Activated CD8-positive, alpha-beta T cell treated with anti-CD3 and anti-CD28 coated beads, Interleukin-2, amount 10 ng/mL, durations not matched to agents 7 days and 5 days (primary cell): ENCODE measurements at regions not wholly inside any gene's neighbourhood (a gene's known extent, or its start where the extent isn't known, plus 50 kb on each side); places are given as distances from the start of the nearest gene placed in this dataset.

Experiments used
- ATAC-seq: fragments of 150-1000 bp; cut with Tn5 transposase; one replicate; pipeline ENCODE4 v1.10.0; 2021; ENCODE audit warnings: moderate library complexity
- CTCF ChIA-PET: fragments of 350-600 bp; sonication (Branson Sonifier 250); formaldehyde crosslinking; loops from one replicate; lab custom pipeline; 2021; ENCODE audit warnings: antibody characterized with exemption; lab: Charles Lee
- POLR2A ChIA-PET: fragments of 350-600 bp; sonication (Branson Sonifier 250); formaldehyde crosslinking; loops from one replicate; lab custom pipeline; 2021; ENCODE audit warnings: antibody characterized with exemption; lab: Charles Lee
- DNase-seq: peaks from one replicate; pipeline ENCODE4 v3.0.0-alpha.2; 2020
- H3K27ac Mint-ChIP-seq: one replicate; pipeline ENCODE4 v1.8.0; 2021; ENCODE audit warnings: mild to moderate bottlenecking, mixed read lengths
- H3K27me3 Mint-ChIP-seq: one replicate; pipeline ENCODE4 v1.8.0; 2021; ENCODE audit warnings: low read depth, mixed read lengths
- H3K36me3 Mint-ChIP-seq: one replicate; pipeline ENCODE4 v1.8.0; 2021; ENCODE audit warnings: low read depth, mixed read lengths
- H3K4me1 Mint-ChIP-seq: one replicate; pipeline ENCODE4 v1.8.0; 2021; ENCODE audit warnings: low read depth, mixed read lengths
- H3K4me3 Mint-ChIP-seq: one replicate; pipeline ENCODE4 v1.8.0; 2021; ENCODE audit warnings: mild to moderate bottlenecking, mixed read lengths
- H3K9me3 Mint-ChIP-seq: one replicate; pipeline ENCODE4 v1.8.0; 2022; ENCODE audit warnings: mixed read lengths; ENCODE audit not compliant: insufficient read depth

GRCh38 chr1:22287273-22287672 lies 144.4 kb upstream of the WNT4 start:
- no peaks in the 10 kb centered on the region for H3K9me3 Mint-ChIP-seq
- ChIA-PET CTCF (no interaction called here), POLR2A (no interaction called here)
- ATAC-seq (no peak), DNase-seq (no peak)
- H3K4me1 Mint-ChIP-seq: no peaks in the 10 kb centered on the region
- peaks cover 16% of the 10 kb centered on the region for H3K27me3 Mint-ChIP-seq
- no peak overlapping the region for H3K27ac Mint-ChIP-seq
- H3K4me3 Mint-ChIP-seq: no peak overlapping the region
- H3K36me3 Mint-ChIP-seq: no peaks in the 10 kb centered on the region

GRCh38 chr1:22287946-22288520 lies 145.1 kb upstream of the WNT4 start:
- ChIA-PET CTCF (no interaction called here), POLR2A (no interaction called here)
- H3K4me1 Mint-ChIP-seq: no peaks in the 10 kb centered on the region
- H3K36me3 Mint-ChIP-seq: no peaks in the 10 kb centered on the region
- H3K4me3 Mint-ChIP-seq: no peak overlapping the region
- no peak for ATAC-seq
- H3K27ac Mint-ChIP-seq: no peak overlapping the region
- H3K9me3 Mint-ChIP-seq: no peaks in the 10 kb centered on the region
- H3K27me3 Mint-ChIP-seq: peaks cover 13% of the 10 kb centered on the region
- DNase-seq: no peak

- DNase-seq: no peak
- Mint-ChIP-seq H3K27me3 (peaks cover 9% of the 10 kb centered on the region), H3K9me3 (no peaks in the 10 kb centered on the region), H3K36me3 (no peaks in the 10 kb centered on the region), H3K27ac (no peak overlapping the region), H3K4me3 (no peak overlapping the region), H3K4me1 (no peaks in the 10 kb centered on the region)
- ChIA-PET CTCF (no interaction called here), POLR2A (no interaction called here)
- no peak for ATAC-seq
Observed at GRCh38 chr1:22288593-22289241, 145.8 kb upstream of the WNT4 start.

GRCh38 chr1:22289307-22289995 lies 146.6 kb upstream of the WNT4 start:
- ChIA-PET POLR2A (no interaction called here), CTCF (no interaction called here)
- H3K27me3 Mint-ChIP-seq: peaks cover 7% of the 10 kb centered on the region
- no peak overlapping the region for H3K27ac Mint-ChIP-seq
- no peaks in the 10 kb centered on the region for H3K4me1 Mint-ChIP-seq
- no peak for ATAC-seq
- H3K4me3 Mint-ChIP-seq: no peak overlapping the region
- no peaks in the 10 kb centered on the region for H3K9me3 Mint-ChIP-seq
- no peak for DNase-seq
- no peaks in the 10 kb centered on the region for H3K36me3 Mint-ChIP-seq

GRCh38 chr1:22290157-22290556 lies 147.3 kb upstream of the WNT4 start:
- POLR2A ChIA-PET: no interaction called here
- DNase-seq: no peak
- CTCF ChIA-PET: no interaction called here

GRCh38 chr1:22290611-22291010 lies 147.7 kb upstream of the WNT4 start:
- H3K4me3 Mint-ChIP-seq: no peak overlapping the region
- peaks cover 9% of the 10 kb centered on the region for H3K27me3 Mint-ChIP-seq
- POLR2A ChIA-PET: no interaction called here
- CTCF ChIA-PET: no interaction called here
- DNase-seq (no peak), ATAC-seq (no peak)
- no peaks in the 10 kb centered on the region for H3K36me3 Mint-ChIP-seq
- H3K9me3 Mint-ChIP-seq: no peaks in the 10 kb centered on the region
- no peak overlapping the region for H3K27ac Mint-ChIP-seq
- no peaks in the 10 kb centered on the region for H3K4me1 Mint-ChIP-seq

More at GRCh38 chr1:22290157-22290556, 147.3 kb upstream of the WNT4 start:
- ATAC-seq: no peak
- Mint-ChIP-seq H3K27me3 (peaks cover 7% of the 10 kb centered on the region), H3K27ac (no peak overlapping the region), H3K4me3 (no peak overlapping the region), H3K9me3 (no peaks in the 10 kb centered on the region), H3K36me3 (no peaks in the 10 kb centered on the region), H3K4me1 (no peaks in the 10 kb centered on the region)

- ChIA-PET CTCF (no interaction called here), POLR2A (no interaction called here)
- Mint-ChIP-seq H3K4me1 (no peaks in the 10 kb centered on the region), H3K27me3 (peaks cover 14% of the 10 kb centered on the region), H3K27ac (no peak overlapping the region), H3K9me3 (no peaks in the 10 kb centered on the region), H3K36me3 (no peaks in the 10 kb centered on the region), H3K4me3 (no peak overlapping the region)
- ATAC-seq (no peak), DNase-seq (no peak)
Observed at GRCh38 chr1:22291057-22291456, 148.2 kb upstream of the WNT4 start.

GRCh38 chr1:22291494-22291893 lies 148.6 kb upstream of the WNT4 start:
- CTCF ChIA-PET: interaction anchor here (1.0 kb wide), 1 partner anchor 17 kb away, joined by 3 read pairs; no protein-coding TSS in a partner anchor
- ATAC-seq: no peak
- peaks cover 4% of the 10 kb centered on the region for H3K4me1 Mint-ChIP-seq

GRCh38 chr1:22292011-22292788 lies 149.3 kb upstream of the WNT4 start:
- POLR2A ChIA-PET: no interaction called here
- Mint-ChIP-seq H3K4me3 (no peak overlapping the region), H3K27me3 (peaks cover 17% of the 10 kb centered on the region), H3K36me3 (no peaks in the 10 kb centered on the region), H3K4me1 (peaks cover 7% of the 10 kb centered on the region), H3K27ac (no peak overlapping the region), H3K9me3 (no peaks in the 10 kb centered on the region)
- DNase-seq (no peak), ATAC-seq (no peak)
- CTCF ChIA-PET: interaction anchor here (0.9 to 1.0 kb wide), 2 partner anchors 17 to 185 kb away, joined by 3 read pairs; no protein-coding TSS in a partner anchor

More at GRCh38 chr1:22291494-22291893, 148.6 kb upstream of the WNT4 start:
- POLR2A ChIA-PET: no interaction called here
- no peak for DNase-seq
- H3K27ac Mint-ChIP-seq: no peak overlapping the region
- no peak overlapping the region for H3K4me3 Mint-ChIP-seq
- H3K36me3 Mint-ChIP-seq: no peaks in the 10 kb centered on the region
- H3K9me3 Mint-ChIP-seq: no peaks in the 10 kb centered on the region
- peaks cover 17% of the 10 kb centered on the region for H3K27me3 Mint-ChIP-seq

GRCh38 chr1:22295396-22295795 lies 152.5 kb upstream of the WNT4 start:
- ATAC-seq (no peak), DNase-seq (no peak)
- peaks cover 33% of the 10 kb centered on the region for H3K27me3 Mint-ChIP-seq
- peaks cover 7% of the 10 kb centered on the region for H3K4me1 Mint-ChIP-seq
- CTCF ChIA-PET: no interaction called here
- no peaks in the 10 kb centered on the region for H3K36me3 Mint-ChIP-seq
- no peak overlapping the region for H3K27ac Mint-ChIP-seq
- no peaks in the 10 kb centered on the region for H3K9me3 Mint-ChIP-seq
- no peak overlapping the region for H3K4me3 Mint-ChIP-seq
- POLR2A ChIA-PET: no interaction called here

- CTCF ChIA-PET: no interaction called here
- Mint-ChIP-seq H3K4me3 (no peak overlapping the region), H3K27me3 (peaks cover 37% of the 10 kb centered on the region)
Observed at GRCh38 chr1:22295856-22296255, 153.0 kb upstream of the WNT4 start.

More at GRCh38 chr1:22295856-22296255, 153.0 kb upstream of the WNT4 start:
- ATAC-seq (no peak), DNase-seq (no peak)
- Mint-ChIP-seq H3K4me1 (peaks cover 7% of the 10 kb centered on the region), H3K9me3 (no peaks in the 10 kb centered on the region), H3K27ac (no peak overlapping the region), H3K36me3 (no peaks in the 10 kb centered on the region)
- POLR2A ChIA-PET: no interaction called here
